K562 (cell line): ENCODE measurements at regions not wholly inside any gene's neighbourhood (a gene's known extent, or its start where the extent isn't known, plus 50 kb on each side); places are given as distances from the start of the nearest gene placed in this dataset.

Source experiments
- ATF3 ChIP-seq, 2 experiments: fragments of 450-650 bp in 1 of 2; sonication (generic) in 1 of 2; formaldehyde crosslinking in 1 of 2; IDR thresholded peaks in 1 of 2; conservative IDR thresholded peaks in 1 of 2; 2 replicates each; pipeline versions ENCODE4 v1.6.1 to v1.8.1; 2016 to 2023; ENCODE audit warnings: mild to moderate bottlenecking in 2 of 2, moderate library complexity in 2 of 2, inconsistent platforms in 1 of 2, missing genetic modification reagents in 1 of 2
- CEBPB ChIP-seq: fragments of 450-650 bp; IDR thresholded peaks from 2 replicates; pipeline ENCODE4 v1.6.1; 2016; ENCODE audit warnings: missing genetic modification characterization, missing compliant biosample characterization
- CTCF ChIP-seq, 3 experiments: IDR thresholded peaks in 2 of 3; conservative IDR thresholded peaks in 1 of 3; 2 replicates each; pipeline ENCODE4 v1.5.1; 2011 to 2012; ENCODE audit warnings: low read length in 3 of 3, mild to moderate bottlenecking in 3 of 3, control low read depth in 2 of 3, improper control_type of control experiment in 1 of 3, inconsistent platforms in 1 of 3, low read depth in 1 of 3, mixed read lengths in 1 of 3, moderate library complexity in 1 of 3; ENCODE audit not compliant: insufficient read depth in 2 of 3
- HCFC1 ChIP-seq: IDR thresholded peaks from 2 replicates; pipeline ENCODE4 v1.6.1; 2012; ENCODE audit warnings: low read depth, low read length, improper control_type of control experiment
- NR3C1 ChIP-seq: sonication (generic); formaldehyde crosslinking; IDR thresholded peaks from 2 replicates; pipeline ENCODE4 v1.8.1; 2022; ENCODE audit warnings: missing genetic modification reagents
- TARDBP ChIP-seq: fragments of 450-650 bp; IDR thresholded peaks from 2 replicates; pipeline ENCODE4 v1.6.1; 2016
- U2AF1 ChIP-seq: fragments of 200-400 bp; formaldehyde crosslinking; optimal IDR thresholded peaks from 2 replicates; pipeline ENCODE3; 2017; ENCODE audit warnings: mild to moderate bottlenecking, low read depth, low read length, moderate library complexity
- ZNF274 ChIP-seq: IDR thresholded peaks from 2 replicates; pipeline ENCODE4 v1.6.1; 2011; ENCODE audit warnings: low read depth, mild to moderate bottlenecking, low read length, moderate library complexity, borderline replicate concordance

DNA sequence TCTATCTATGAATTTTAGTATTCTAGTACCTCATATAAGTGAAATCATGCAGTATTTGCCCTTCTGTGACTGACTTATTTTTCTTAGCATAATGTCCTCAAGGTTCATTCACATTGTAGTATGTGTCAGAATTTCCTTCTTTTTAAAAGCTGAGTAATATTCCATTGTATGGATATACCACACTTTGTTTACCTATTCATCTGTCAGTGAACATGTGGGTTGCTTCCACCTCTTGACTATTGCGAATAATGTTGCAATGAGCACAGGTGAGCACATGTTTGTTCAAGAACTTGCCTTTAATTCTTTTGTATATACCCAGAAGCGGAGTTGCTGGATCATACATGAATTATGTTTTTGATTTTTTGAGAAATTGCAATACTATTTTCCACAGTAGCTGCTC is 187.4 kb upstream of the RBMS1 start:
- TF ChIP-seq ATF3 (IDR thresholded peaks at IDR 0.05) (no peak), ATF3 (CRISPR knock-in tag; conservative IDR thresholded peaks at IDR 0.05) (no peak), CEBPB (tag) (no peak), ZNF274 (no peak), TARDBP (no peak), NR3C1 (no peak), CTCF (IDR thresholded peaks at IDR 0.05 in 2 of 3, conservative IDR thresholded peaks at IDR 0.05 in 1 of 3; ENCODE audit: insufficient read depth in 2 of 3, low read depth in 1 of 3, low read length in 3 of 3) (no peak), HCFC1 (no peak), U2AF1 (no peak)
